Stimulated activated naive CD8-positive, alpha-beta T cell treated with anti-CD3 and anti-CD28 coated beads, Interleukin-15, amount 100 ng/mL, for 72 hours (primary cell): ENCODE measurements at regions not wholly inside any gene's neighbourhood (a gene's known extent, or its start where the extent isn't known, plus 50 kb on each side); places are given as distances from the start of the nearest gene placed in this dataset.
A peak's percentile ranks its signal among the peaks of the same experiment; 100 is the strongest.

Source experiments
- ATAC-seq: fragments of 150-1000 bp; cut with Tn5 transposase; 2 replicates; pipeline ENCODE4 v1.10.0; 2021; ENCODE audit warnings: mild to moderate bottlenecking, moderate library complexity
- DNase-seq, 2 donors: peaks; one replicate each; pipeline ENCODE4 v3.0.0; 2021 to 2022
- H3K27ac Mint-ChIP-seq, 2 donors: one replicate each; pipeline ENCODE4 v1.8.0; 2022; ENCODE audit warnings: mild to moderate bottlenecking in 2 of 2, mixed read lengths in 2 of 2, moderate library complexity in 2 of 2
- H3K27me3 Mint-ChIP-seq: one replicate; pipeline ENCODE4 v1.8.0; 2022; ENCODE audit warnings: mixed read lengths
- H3K4me1 Mint-ChIP-seq: one replicate; pipeline ENCODE4 v1.8.0; 2022; ENCODE audit warnings: mild to moderate bottlenecking, mixed read lengths
- H3K4me3 Mint-ChIP-seq, 2 donors: one replicate each; pipeline ENCODE4 v1.8.0; 2022; ENCODE audit warnings: mild to moderate bottlenecking in 2 of 2, mixed read lengths in 2 of 2, moderate library complexity in 1 of 2
- H3K9me3 Mint-ChIP-seq, 2 donors: one replicate each; pipeline ENCODE4 v1.8.0; 2022; ENCODE audit warnings: mixed read lengths in 2 of 2

DNA sequence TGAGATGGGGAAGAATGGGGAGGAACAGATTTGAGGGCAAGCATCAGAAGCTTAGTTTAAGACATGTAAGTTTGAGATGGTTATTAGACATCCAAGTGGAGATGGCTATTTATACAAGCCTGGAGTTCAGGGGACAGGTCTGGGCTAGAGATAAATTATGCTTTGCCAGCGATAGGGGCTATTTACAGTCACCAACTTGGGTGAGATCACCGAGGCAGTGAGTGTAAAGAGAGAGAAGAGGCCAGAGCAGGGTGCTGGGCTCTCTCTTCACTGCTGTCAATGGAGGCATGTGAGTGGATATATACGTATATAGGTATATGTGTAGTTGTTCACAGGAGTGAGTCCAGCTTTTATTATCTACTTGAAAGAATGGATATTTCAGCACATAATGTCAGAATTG, 81.0 kb downstream of the QPCT start:
- Mint-ChIP-seq H3K4me1 (no peaks in the 10 kb centered on the region), H3K27ac (no peak overlapping the region), H3K27me3 (no peaks in the 10 kb centered on the region), H3K9me3 (peaks cover 4 to 9% of the 10 kb centered on the region in 2 donors), H3K4me3 (no peak overlapping the region)
- ATAC-seq (no peak), DNase-seq (no peak)

DNA sequence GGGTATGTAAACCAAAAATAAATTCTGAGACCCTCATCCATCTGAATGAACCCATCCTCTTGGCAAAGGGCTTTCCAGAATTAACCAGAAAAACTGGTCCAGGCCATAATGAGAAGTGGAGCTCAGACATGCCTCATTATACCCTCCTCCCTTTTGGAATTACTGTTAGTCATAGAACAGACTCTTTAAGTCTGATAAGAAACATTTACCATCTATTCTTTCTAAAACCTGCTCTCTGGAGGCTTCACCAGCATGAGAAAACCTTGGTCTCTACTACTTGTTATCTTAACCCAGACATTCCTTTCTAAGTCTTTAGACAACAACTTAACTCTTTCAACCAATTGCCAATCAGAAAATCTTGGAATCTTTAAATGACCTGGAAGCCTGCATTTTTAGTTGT, 82.8 kb downstream of the QPCT start:
- Mint-ChIP-seq H3K27ac (no peak overlapping the region), H3K4me3 (no peak overlapping the region), H3K4me1 (no peaks in the 10 kb centered on the region), H3K9me3 (peaks cover 4 to 9% of the 10 kb centered on the region in 2 donors), H3K27me3 (no peaks in the 10 kb centered on the region)
- ATAC-seq (no peak), DNase-seq (no peak)

GRCh38 chr2:37436323-37436722, 91.9 kb downstream of the QPCT start:
- DNase-seq, result no peak
- Mint-ChIP-seq H3K27me3 (peaks cover 18% of the 10 kb centered on the region), H3K4me3 (no peak overlapping the region), H3K9me3 (peaks cover 0 to 12% of the 10 kb centered on the region in 2 donors), H3K27ac (no peak overlapping the region), H3K4me1 (no peaks in the 10 kb centered on the region)
- ATAC-seq, result no peak

GRCh38 chr2:37439131-37439642, 94.8 kb downstream of the QPCT start:
- H3K4me3 Mint-ChIP-seq, result no peak overlapping the region
- peaks cover 14% of the 10 kb centered on the region for H3K27me3 Mint-ChIP-seq
- ATAC-seq, result no peak
- H3K27ac Mint-ChIP-seq, result no peak overlapping the region
- H3K9me3 Mint-ChIP-seq, result peaks cover 0 to 13% of the 10 kb centered on the region in 2 donors
- DNase-seq, result no peak
- H3K4me1 Mint-ChIP-seq, result no peaks in the 10 kb centered on the region

DNA sequence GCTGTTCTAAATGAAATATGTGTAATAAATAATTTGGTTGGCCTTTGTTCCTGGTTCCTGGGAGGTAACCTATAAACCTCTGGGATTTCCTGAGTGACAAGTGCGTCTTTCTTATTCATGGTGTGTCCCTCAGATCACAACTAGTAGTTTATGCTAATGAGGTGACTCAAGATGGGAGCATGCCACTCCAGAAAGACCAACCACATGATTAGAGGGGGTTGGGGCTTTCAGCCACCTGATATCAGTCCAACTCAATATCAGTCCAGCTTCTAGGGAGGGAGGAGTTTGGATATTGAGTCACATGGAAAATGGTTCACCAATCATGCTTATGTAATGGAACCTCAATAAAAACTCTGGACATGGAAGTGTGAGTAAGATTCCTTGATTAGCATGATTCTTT, 96.6 kb downstream of the QPCT start:
- no peak for ATAC-seq

DNA sequence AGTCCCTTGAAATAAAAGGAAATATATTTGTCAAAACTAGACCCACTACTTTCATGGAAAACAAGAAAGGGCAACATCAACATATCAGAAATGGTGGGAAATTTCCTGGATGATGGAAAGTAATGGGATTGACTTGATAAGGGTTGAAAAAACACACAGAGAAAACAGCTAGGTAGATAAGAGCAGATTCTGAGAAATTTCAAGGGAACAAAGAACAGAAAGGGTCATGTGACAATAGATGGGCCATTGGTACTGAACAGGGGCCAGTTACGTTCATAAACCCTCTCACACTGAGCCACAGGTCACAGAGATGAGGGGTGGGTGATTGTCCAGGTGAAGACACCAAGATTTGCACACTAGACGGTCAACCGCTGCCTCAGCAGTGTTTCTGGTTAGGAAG, 98.7 kb downstream of the QPCT start:
- Mint-ChIP-seq H3K9me3 (peaks cover 0 to 11% of the 10 kb centered on the region in 2 donors), H3K27me3 (no peaks in the 10 kb centered on the region), H3K4me3 (no peak overlapping the region), H3K4me1 (no peaks in the 10 kb centered on the region), H3K27ac (no peak overlapping the region)
- DNase-seq (no peak), ATAC-seq (no peak)

More for the DNA sequence above, 96.6 kb downstream of the QPCT start:
- Mint-ChIP-seq H3K27me3 (peaks cover 7% of the 10 kb centered on the region), H3K9me3 (peaks cover 0 to 11% of the 10 kb centered on the region in 2 donors), H3K4me1 (no peaks in the 10 kb centered on the region), H3K27ac (no peak overlapping the region), H3K4me3 (no peak overlapping the region)
- no peak for DNase-seq

DNA sequence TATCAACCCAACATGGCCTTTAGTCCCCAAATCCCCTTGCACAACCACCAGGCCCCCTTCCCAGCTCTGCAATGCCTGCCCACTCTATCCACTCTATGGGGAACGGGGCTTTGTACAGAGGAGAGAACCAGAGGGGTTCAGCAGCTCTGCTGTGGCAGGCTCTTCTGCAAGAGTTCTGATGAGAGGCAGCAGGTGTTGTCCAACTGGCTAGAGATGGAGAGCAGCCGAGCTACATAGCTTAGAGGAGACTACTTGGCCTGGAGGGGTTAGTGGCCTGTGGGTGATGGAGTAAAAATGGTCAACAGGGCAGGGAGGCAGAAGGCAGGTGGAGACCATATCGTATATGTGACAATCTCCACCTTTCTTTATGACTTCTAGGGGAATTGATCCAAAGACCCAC, 103.0 kb downstream of the QPCT start:
- Mint-ChIP-seq H3K27ac (no peak overlapping the region), H3K4me1 (peaks cover 4% of the 10 kb centered on the region), H3K9me3 (peaks cover 5 to 8% of the 10 kb centered on the region in 2 donors), H3K27me3 (no peaks in the 10 kb centered on the region), H3K4me3 (no peak overlapping the region)
- ATAC-seq (no peak), DNase-seq (no peak)

DNA sequence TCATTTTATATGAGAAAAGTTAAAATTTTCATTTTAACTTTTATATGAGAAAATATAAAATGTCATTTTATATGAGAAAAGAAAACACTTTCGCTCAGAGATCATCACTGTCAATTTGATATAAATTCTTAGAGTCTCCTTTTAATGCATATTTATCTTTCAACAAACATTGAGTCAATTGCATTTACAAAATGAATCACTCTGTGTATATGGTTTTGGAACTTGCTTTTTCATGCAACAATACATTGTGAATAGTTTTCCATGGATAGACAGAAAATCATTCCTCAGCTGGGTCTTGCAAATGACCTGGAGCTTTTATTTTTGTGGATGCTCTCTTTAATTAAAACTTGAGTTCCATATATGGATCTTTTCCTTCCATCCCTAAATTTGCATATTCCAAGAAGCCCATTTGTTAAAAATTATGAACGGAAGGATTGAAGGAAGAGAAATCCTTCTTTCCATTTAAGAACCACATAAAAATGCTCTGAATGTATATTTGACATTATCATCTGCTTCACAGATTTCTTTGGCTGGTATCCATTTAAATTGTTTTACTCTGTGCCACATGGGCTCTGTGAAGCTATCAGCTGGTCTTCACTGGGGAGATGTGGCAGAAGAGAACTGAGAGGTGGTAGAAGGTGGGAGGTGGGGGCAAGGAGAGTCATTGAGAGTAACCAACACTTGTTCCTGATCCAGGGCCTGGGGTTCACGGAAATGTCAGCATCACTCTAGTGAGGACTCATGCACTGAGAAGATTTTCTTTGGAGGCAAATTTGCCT, 104.1 kb downstream of the QPCT start:
- Mint-ChIP-seq H3K4me1 (peaks cover 12% of the 10 kb centered on the region), H3K27ac (peak overlapping the region in 1 of 2 donors; percentile 27), H3K4me3 (no peak overlapping the region), H3K27me3 (no peaks in the 10 kb centered on the region), H3K9me3 (peaks cover 13 to 14% of the 10 kb centered on the region in 2 donors)
- ATAC-seq (no peak), DNase-seq (no peak)

DNA sequence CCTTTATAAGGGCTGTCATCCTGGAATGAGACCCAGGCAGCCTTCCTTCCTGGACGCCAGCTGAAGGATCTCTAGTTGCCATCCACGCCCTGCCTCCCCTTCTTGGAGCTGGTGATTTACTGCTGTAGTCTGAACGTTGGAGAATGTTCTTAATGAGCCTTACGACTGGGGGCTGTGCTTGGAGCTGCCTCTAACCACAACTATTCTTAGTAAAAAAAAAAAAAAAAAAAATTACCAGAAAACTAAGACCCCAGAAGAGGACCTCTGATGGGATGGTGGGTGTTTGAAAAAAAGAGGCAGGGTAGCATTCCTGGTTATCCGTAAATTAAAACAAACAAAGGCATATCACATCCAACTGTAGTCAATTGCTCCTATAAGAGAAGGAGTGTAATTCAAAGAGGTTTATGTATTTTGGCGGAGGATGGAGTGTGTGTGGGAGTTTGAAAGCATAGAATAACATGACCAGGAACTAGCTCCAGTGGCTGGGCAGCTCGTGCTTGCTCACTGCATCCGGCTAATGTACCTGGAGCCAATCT, 105.4 kb downstream of the QPCT start:
- H3K4me3 Mint-ChIP-seq, result no peak overlapping the region
- ATAC-seq, result no peak
- H3K9me3 Mint-ChIP-seq, result peaks cover 13 to 14% of the 10 kb centered on the region in 2 donors
- DNase-seq, result no peak
- H3K27me3 Mint-ChIP-seq, result no peaks in the 10 kb centered on the region
- H3K4me1 Mint-ChIP-seq, result peaks cover 13% of the 10 kb centered on the region
- H3K27ac Mint-ChIP-seq, result no peak overlapping the region

DNA sequence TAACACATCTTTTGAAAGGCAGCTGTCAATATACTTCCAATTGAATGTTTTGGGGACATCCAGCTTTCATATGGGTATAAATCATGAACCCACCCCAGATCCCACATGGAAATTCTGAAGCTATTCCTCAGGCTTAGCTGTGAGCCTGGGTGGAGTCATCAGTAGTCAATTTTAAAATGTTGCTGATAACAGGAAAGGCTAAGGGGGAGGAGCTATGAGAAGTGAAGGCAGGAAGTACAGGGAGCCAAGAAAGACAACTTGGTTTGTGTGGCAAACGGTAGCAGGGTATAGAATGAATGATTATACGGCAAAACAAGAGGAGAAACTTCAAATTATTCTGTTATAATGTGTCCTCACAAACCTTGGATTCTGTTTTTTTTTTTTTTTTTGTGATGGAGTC, 108.6 kb downstream of the QPCT start:
- Mint-ChIP-seq H3K27me3 (no peaks in the 10 kb centered on the region), H3K4me1 (peaks cover 39% of the 10 kb centered on the region), H3K27ac (no peak overlapping the region), H3K9me3 (peaks cover 18 to 24% of the 10 kb centered on the region in 2 donors), H3K4me3 (peak overlapping the region in 1 of 2 donors; percentile 19)
- DNase-seq (no peak), ATAC-seq (no peak)

DNA sequence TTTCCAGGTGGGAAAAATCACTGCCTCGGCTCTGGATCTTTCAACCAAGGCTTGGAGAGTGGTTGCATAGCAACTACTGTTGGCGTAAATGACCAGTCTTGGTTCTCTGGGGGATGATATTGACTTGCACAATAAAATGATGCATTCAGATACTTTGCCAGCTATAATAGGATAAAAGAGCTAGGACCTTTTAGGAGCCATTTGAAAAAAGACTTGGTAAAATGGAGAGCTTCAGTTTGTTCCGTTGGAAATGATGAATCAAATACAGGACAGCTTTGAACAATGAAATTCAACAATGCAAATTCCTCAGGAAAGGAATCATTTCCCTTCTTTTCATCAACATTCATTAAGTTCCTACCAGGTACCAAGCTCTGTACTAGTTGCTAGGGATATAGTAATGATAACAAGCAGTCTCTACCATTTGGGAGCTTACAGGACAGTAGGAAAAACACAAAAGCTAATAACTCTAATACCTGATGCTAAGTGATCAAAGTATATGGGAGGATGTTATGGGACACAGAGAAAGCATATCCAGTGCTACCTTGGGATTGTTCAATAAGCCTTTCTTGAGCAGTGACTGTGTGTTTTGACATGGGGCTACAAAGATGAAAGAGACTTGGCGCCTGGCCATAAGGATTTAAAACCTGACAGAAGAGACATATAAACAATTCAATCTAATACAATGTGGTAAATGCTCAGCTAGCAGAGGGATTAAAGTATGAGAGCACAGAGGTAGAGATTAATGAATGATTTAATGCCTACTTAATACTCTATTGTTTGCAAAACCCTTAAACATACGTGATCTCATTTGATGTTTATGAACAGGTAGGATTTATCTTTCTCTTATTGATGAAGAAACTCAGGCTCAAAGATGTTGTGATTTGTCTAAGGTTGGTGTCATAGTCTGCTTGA, 110.7 kb downstream of the QPCT start:
- no peak overlapping the region for H3K4me3 Mint-ChIP-seq

GRCh38 chr2:37456479-37456878, 112.0 kb downstream of the QPCT start:
- Mint-ChIP-seq H3K4me1 (peaks cover 51% of the 10 kb centered on the region), H3K27me3 (no peaks in the 10 kb centered on the region), H3K9me3 (peaks cover 14 to 24% of the 10 kb centered on the region in 2 donors), H3K4me3 (peak overlapping the region; percentile 12 to 50), H3K27ac (peak overlapping the region; percentile 28 to 77)
- ATAC-seq, result peak; percentile 70
- DNase-seq, result peak; percentile 9 to 13

More for the DNA sequence above, 110.7 kb downstream of the QPCT start:
- ATAC-seq (no peak), DNase-seq (no peak)
- H3K27ac Mint-ChIP-seq, result no peak overlapping the region
- peaks cover 49% of the 10 kb centered on the region for H3K4me1 Mint-ChIP-seq
- H3K27me3 Mint-ChIP-seq, result no peaks in the 10 kb centered on the region
- peaks cover 18 to 24% of the 10 kb centered on the region in 2 donors for H3K9me3 Mint-ChIP-seq

DNA sequence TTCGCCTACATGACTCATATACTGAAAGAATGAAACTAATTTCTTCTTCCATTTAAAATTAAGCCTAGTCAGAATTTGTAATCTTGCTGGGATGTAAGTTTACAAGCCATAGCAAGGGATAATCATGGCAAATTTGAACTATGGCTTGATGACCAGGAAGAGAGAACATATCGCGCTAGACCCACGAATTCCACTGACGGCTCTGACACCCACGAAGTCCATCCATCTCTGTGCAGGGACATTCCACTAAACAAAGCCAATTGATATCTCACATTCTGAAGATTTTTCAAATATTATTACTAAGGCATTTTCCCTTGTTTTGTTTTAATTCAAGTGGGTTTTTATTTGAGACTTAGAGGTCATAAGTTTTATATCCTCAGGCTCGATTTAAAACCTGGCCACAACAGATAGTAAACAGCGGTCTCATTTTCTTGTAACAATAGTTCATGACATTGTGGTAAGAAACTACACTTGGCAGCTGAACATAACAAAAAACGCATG, 113.0 kb downstream of the QPCT start:
- ATAC-seq (no peak), DNase-seq (no peak)
- Mint-ChIP-seq H3K4me3 (no peak overlapping the region), H3K9me3 (peaks cover 10 to 20% of the 10 kb centered on the region in 2 donors), H3K4me1 (peaks cover 47% of the 10 kb centered on the region), H3K27me3 (no peaks in the 10 kb centered on the region), H3K27ac (no peak overlapping the region)

DNA sequence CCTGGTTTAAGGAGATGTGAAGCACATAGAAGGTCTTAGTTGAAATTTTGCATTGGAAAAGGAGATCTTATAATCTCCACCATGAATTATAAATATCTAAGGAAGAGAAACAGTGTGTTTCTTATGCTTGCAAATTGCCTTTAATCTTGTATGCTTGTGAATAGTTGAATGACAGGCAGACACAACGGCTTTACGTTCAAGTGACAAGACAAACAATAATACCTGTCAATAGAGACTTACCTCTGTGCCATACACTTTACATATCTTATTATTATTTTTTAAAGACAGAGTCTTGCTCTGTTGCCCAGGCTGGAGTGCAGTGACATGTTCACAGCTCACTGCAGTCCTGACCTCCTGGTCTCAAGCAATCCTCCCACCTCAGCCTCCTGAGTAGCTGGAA, 113.7 kb downstream of the QPCT start:
- no peak for DNase-seq
- H3K9me3 Mint-ChIP-seq, result peaks cover 6 to 13% of the 10 kb centered on the region in 2 donors
- H3K27me3 Mint-ChIP-seq, result no peaks in the 10 kb centered on the region
- no peak overlapping the region for H3K27ac Mint-ChIP-seq
- no peak overlapping the region for H3K4me3 Mint-ChIP-seq
- peaks cover 41% of the 10 kb centered on the region for H3K4me1 Mint-ChIP-seq
- no peak for ATAC-seq
